ENCODE measurements at regions not wholly inside any gene's neighbourhood (a gene's known extent, or its start where the extent isn't known, plus 50 kb on each side); places are given as distances from the start of the nearest gene placed in this dataset.

DNA sequence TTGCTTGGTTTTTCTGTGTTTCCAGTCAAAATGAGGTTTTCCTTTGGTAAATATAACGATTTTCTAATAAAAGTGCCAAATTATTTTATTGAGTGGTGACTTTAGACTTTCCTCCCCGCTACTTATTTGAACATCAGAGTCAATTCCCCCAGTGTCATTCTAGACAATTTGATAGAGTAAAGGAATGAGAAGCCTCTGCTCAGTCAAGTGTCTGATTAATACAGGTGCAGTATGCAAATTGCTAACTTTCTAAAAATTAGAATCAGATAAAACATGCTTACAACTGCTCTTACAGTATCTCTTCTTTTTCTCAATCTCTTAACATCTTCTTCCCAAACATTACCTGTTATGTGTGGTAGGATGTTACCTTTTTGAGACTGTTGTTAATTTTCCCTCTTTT lies 148.7 kb downstream of the CD83 start:
- TF ChIP-seq, protein P1, sequence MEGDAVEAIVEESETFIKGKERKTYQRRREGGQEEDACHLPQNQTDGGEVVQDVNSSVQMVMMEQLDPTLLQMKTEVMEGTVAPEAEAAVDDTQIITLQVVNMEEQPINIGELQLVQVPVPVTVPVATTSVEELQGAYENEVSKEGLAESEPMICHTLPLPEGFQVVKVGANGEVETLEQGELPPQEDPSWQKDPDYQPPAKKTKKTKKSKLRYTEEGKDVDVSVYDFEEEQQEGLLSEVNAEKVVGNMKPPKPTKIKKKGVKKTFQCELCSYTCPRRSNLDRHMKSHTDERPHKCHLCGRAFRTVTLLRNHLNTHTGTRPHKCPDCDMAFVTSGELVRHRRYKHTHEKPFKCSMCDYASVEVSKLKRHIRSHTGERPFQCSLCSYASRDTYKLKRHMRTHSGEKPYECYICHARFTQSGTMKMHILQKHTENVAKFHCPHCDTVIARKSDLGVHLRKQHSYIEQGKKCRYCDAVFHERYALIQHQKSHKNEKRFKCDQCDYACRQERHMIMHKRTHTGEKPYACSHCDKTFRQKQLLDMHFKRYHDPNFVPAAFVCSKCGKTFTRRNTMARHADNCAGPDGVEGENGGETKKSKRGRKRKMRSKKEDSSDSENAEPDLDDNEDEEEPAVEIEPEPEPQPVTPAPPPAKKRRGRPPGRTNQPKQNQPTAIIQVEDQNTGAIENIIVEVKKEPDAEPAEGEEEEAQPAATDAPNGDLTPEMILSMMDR (IDR thresholded peaks at IDR 0.05; ENCODE audit: poor library complexity): no peak
- no peak for TF ChIP-seq EZH2 (IDR thresholded peaks at IDR 0.05; ENCODE audit: borderline replicate concordance)
